ENCODE measurements at regions not wholly inside any gene's neighbourhood (a gene's known extent, or its start where the extent isn't known, plus 50 kb on each side); places are given as distances from the start of the nearest gene placed in this dataset.

- TF ChIP-seq CTCF (IDR thresholded peaks at IDR 0.05) (no peak), ZFX (IDR thresholded peaks at IDR 0.05; ENCODE audit: borderline replicate concordance) (no peak)
- H3K27ac ChIP-seq, result no peak overlapping the region
Measured at GRCh38 chr12:127463237-127463636, 803.7 kb upstream of the TMEM132C start.

- H3K27ac ChIP-seq, result no peak overlapping the region
- no peak for TF ChIP-seq ZFX (IDR thresholded peaks at IDR 0.05; ENCODE audit: borderline replicate concordance)
- no peak for TF ChIP-seq CTCF (IDR thresholded peaks at IDR 0.05)
Measured at GRCh38 chr12:127469331-127469730, 797.6 kb upstream of the TMEM132C start.

- H3K27ac ChIP-seq, result no peak overlapping the region
- no peak for TF ChIP-seq ZFX (IDR thresholded peaks at IDR 0.05; ENCODE audit: borderline replicate concordance)
- TF ChIP-seq CTCF (IDR thresholded peaks at IDR 0.05), result no peak
Measured at GRCh38 chr12:127473766-127474165, 793.2 kb upstream of the TMEM132C start.

- TF ChIP-seq ZFX (IDR thresholded peaks at IDR 0.05; ENCODE audit: borderline replicate concordance) (no peak), CTCF (IDR thresholded peaks at IDR 0.05) (no peak)
Measured at GRCh38 chr12:127479256-127479655, 787.7 kb upstream of the TMEM132C start.

GRCh38 chr12:127480775-127481314 lies 786.1 kb upstream of the TMEM132C start:
- H3K27ac ChIP-seq, result no peak overlapping the region
- TF ChIP-seq ZFX (IDR thresholded peaks at IDR 0.05; ENCODE audit: borderline replicate concordance), result no peak
- no peak for TF ChIP-seq CTCF (IDR thresholded peaks at IDR 0.05)

More at GRCh38 chr12:127479256-127479655, 787.7 kb upstream of the TMEM132C start:
- no peak overlapping the region for H3K27ac ChIP-seq

GRCh38 chr12:127482950-127483349 lies 784.0 kb upstream of the TMEM132C start:
- no peak for TF ChIP-seq CTCF (IDR thresholded peaks at IDR 0.05)
- no peak for TF ChIP-seq ZFX (IDR thresholded peaks at IDR 0.05; ENCODE audit: borderline replicate concordance)
- no peak overlapping the region for H3K27ac ChIP-seq

- no peak overlapping the region for H3K27ac ChIP-seq
- no peak for TF ChIP-seq CTCF (IDR thresholded peaks at IDR 0.05)
- TF ChIP-seq ZFX (IDR thresholded peaks at IDR 0.05; ENCODE audit: borderline replicate concordance), result no peak
Measured at GRCh38 chr12:127485528-127485927, 781.4 kb upstream of the TMEM132C start.
